Cardiac muscle cell (in vitro differentiated cells and primary cell): ENCODE measurements at regions not wholly inside any gene's neighbourhood (a gene's known extent, or its start where the extent isn't known, plus 50 kb on each side); places are given as distances from the start of the nearest gene placed in this dataset.
A peak's percentile ranks its signal among the peaks of the same experiment; 100 is the strongest.

Source experiments
- DNase-seq, 2 donors: peaks; one replicate each; pipeline versions ENCODE4 v3.0.0 to v3.0.0-alpha.2; 2010 to 2017; ENCODE audit warnings: low read depth in 1 of 2, low spot score in 1 of 2
- H3K27ac ChIP-seq: fragments of 200-600 bp; sonication (generic); 2 replicates; pipeline ENCODE4 v1.5.1; 2016
- H3K27me3 ChIP-seq: fragments of 200-600 bp; sonication (generic); 2 replicates; pipeline ENCODE4 v1.6.0; 2016; ENCODE audit warnings: control low read depth
- H3K36me3 ChIP-seq: fragments of 200-600 bp; sonication (generic); 2 replicates; pipeline ENCODE4 v1.5.1; 2016; ENCODE audit warnings: control low read depth
- H3K4me1 ChIP-seq: fragments of 200-600 bp; sonication (generic); 2 replicates; pipeline ENCODE4 v1.8.1; 2017; ENCODE audit warnings: low read depth, mild to moderate bottlenecking, mixed run types
- H3K4me3 ChIP-seq: fragments of 200-600 bp; sonication (generic); 2 replicates; pipeline ENCODE4 v1.5.1; 2016; ENCODE audit warnings: mild to moderate bottlenecking
- H3K9me3 ChIP-seq: fragments of 200-600 bp; sonication (generic); 2 replicates; pipeline ENCODE4 v1.5.1; 2017; ENCODE audit warnings: low read depth, mild to moderate bottlenecking, control low read depth
- CTCF ChIP-seq: IDR thresholded peaks from 2 replicates; pipeline ENCODE4 v1.5.1; 2012; ENCODE audit warnings: low read depth, mild to moderate bottlenecking, low read length

- H3K4me1 ChIP-seq = no peaks in the 10 kb centered on the region
- no peak overlapping the region for H3K27ac ChIP-seq
- no peaks in the 10 kb centered on the region for H3K36me3 ChIP-seq
- H3K27me3 ChIP-seq = no peaks in the 10 kb centered on the region
- no peak for TF ChIP-seq CTCF
- H3K9me3 ChIP-seq = no peaks in the 10 kb centered on the region
- DNase-seq = peak in 1 of 2 donors; percentile 16
- H3K4me3 ChIP-seq = no peak overlapping the region
These were observed 1383.1 kb upstream of the ADGRL2 start for GRCh38 chr1:80417671-80418070.

GRCh38 chr1:80413969-80414368 lies 1386.8 kb upstream of the ADGRL2 start:
- no peak for TF ChIP-seq CTCF

GRCh38 chr1:80410233-80410632 lies 1390.5 kb upstream of the ADGRL2 start:
- no peak for TF ChIP-seq CTCF

More at GRCh38 chr1:80413969-80414368, 1386.8 kb upstream of the ADGRL2 start:
- H3K27me3 ChIP-seq = no peaks in the 10 kb centered on the region
- no peaks in the 10 kb centered on the region for H3K9me3 ChIP-seq
- H3K36me3 ChIP-seq = no peaks in the 10 kb centered on the region
- H3K4me3 ChIP-seq = no peak overlapping the region
- H3K27ac ChIP-seq = no peak overlapping the region
- DNase-seq = no peak
- no peaks in the 10 kb centered on the region for H3K4me1 ChIP-seq

GRCh38 chr1:80403471-80403893 lies 1397.0 kb upstream of the ADGRL4 start:
- Histone ChIP-seq H3K27me3 (no peaks in the 10 kb centered on the region), H3K36me3 (no peaks in the 10 kb centered on the region), H3K4me3 (no peak overlapping the region), H3K9me3 (no peaks in the 10 kb centered on the region), H3K4me1 (no peaks in the 10 kb centered on the region), H3K27ac (no peak overlapping the region)
- TF ChIP-seq CTCF = no peak
- no peak for DNase-seq

More at GRCh38 chr1:80410233-80410632, 1390.5 kb upstream of the ADGRL2 start:
- Histone ChIP-seq H3K27ac (no peak overlapping the region), H3K4me3 (no peak overlapping the region), H3K4me1 (no peaks in the 10 kb centered on the region), H3K36me3 (no peaks in the 10 kb centered on the region), H3K9me3 (no peaks in the 10 kb centered on the region), H3K27me3 (no peaks in the 10 kb centered on the region)
- DNase-seq = no peak

- Histone ChIP-seq H3K27ac (no peak overlapping the region), H3K27me3 (no peaks in the 10 kb centered on the region), H3K4me3 (no peak overlapping the region), H3K36me3 (no peaks in the 10 kb centered on the region), H3K4me1 (no peaks in the 10 kb centered on the region), H3K9me3 (no peaks in the 10 kb centered on the region)
- TF ChIP-seq CTCF = no peak
- DNase-seq = no peak
These were observed 1396.1 kb upstream of the ADGRL4 start for GRCh38 chr1:80402625-80403024.

GRCh38 chr1:80401757-80402156 lies 1395.2 kb upstream of the ADGRL4 start:
- H3K9me3 ChIP-seq = no peaks in the 10 kb centered on the region
- no peaks in the 10 kb centered on the region for H3K27me3 ChIP-seq
- H3K27ac ChIP-seq = no peak overlapping the region
- TF ChIP-seq CTCF = no peak
- no peak for DNase-seq
- no peaks in the 10 kb centered on the region for H3K4me1 ChIP-seq
- no peak overlapping the region for H3K4me3 ChIP-seq
- no peaks in the 10 kb centered on the region for H3K36me3 ChIP-seq
